ENCODE measurements at regions not wholly inside any gene's neighbourhood (a gene's known extent, or its start where the extent isn't known, plus 50 kb on each side); places are given as distances from the start of the nearest gene placed in this dataset.

- DNase-seq = no peak
- Histone ChIP-seq H3K36me3 (no peaks in the 10 kb centered on the region), H3K4me3 (no peak overlapping the region), H3K9me3 (no peaks in the 10 kb centered on the region), H3K4me1 (no peaks in the 10 kb centered on the region), H3K27me3 (no peaks in the 10 kb centered on the region), H3K27ac (no peak overlapping the region)
- intact Hi-C loops (cut with DNase I; ENCODE audit: low total_unique reads) = no loop called here
- TF ChIP-seq CTCF (IDR thresholded peaks at IDR 0.05) (no peak), POLR2A (IDR thresholded peaks at IDR 0.05) (no peak)
These were observed 99.2 kb upstream of the COG2 start for GRCh38 chr1:230543085-230543484.

GRCh38 chr1:230542681-230543080 lies 99.6 kb upstream of the COG2 start:
- intact Hi-C loops (cut with DNase I; ENCODE audit: low total_unique reads) = no loop called here
- no peak overlapping the region for H3K4me3 ChIP-seq
- DNase-seq = no peak
- no peaks in the 10 kb centered on the region for H3K36me3 ChIP-seq
- no peak for TF ChIP-seq POLR2A (IDR thresholded peaks at IDR 0.05)
- TF ChIP-seq CTCF (IDR thresholded peaks at IDR 0.05) = no peak
- no peaks in the 10 kb centered on the region for H3K9me3 ChIP-seq
- no peak overlapping the region for H3K27ac ChIP-seq
- H3K4me1 ChIP-seq = no peaks in the 10 kb centered on the region
- H3K27me3 ChIP-seq = no peaks in the 10 kb centered on the region

- Histone ChIP-seq H3K9me3 (no peaks in the 10 kb centered on the region), H3K4me1 (no peaks in the 10 kb centered on the region), H3K36me3 (no peaks in the 10 kb centered on the region), H3K27ac (no peak overlapping the region), H3K4me3 (no peak overlapping the region), H3K27me3 (no peaks in the 10 kb centered on the region)
- DNase-seq = no peak
- intact Hi-C loops (cut with DNase I; ENCODE audit: low total_unique reads) = no loop called here
- TF ChIP-seq POLR2A (IDR thresholded peaks at IDR 0.05) = no peak
- TF ChIP-seq CTCF (IDR thresholded peaks at IDR 0.05) = no peak
These were observed 100.2 kb upstream of the COG2 start for GRCh38 chr1:230542054-230542453.

GRCh38 chr1:230541306-230541705 lies 101.0 kb upstream of the COG2 start:
- Histone ChIP-seq H3K9me3 (no peaks in the 10 kb centered on the region), H3K36me3 (no peaks in the 10 kb centered on the region), H3K4me3 (no peak overlapping the region), H3K4me1 (no peaks in the 10 kb centered on the region), H3K27me3 (no peaks in the 10 kb centered on the region), H3K27ac (no peak overlapping the region)
- no peak for TF ChIP-seq CTCF (IDR thresholded peaks at IDR 0.05)
- no peak for TF ChIP-seq POLR2A (IDR thresholded peaks at IDR 0.05)
- intact Hi-C loops (cut with DNase I; ENCODE audit: low total_unique reads) = no loop called here
- DNase-seq = no peak

GRCh38 chr1:230540421-230541155 lies 101.7 kb upstream of the COG2 start:
- H3K36me3 ChIP-seq = no peaks in the 10 kb centered on the region
- no peak overlapping the region for H3K4me3 ChIP-seq

More at GRCh38 chr1:230540421-230541155, 101.7 kb upstream of the COG2 start:
- intact Hi-C loops (cut with DNase I; ENCODE audit: low total_unique reads) = no loop called here
- H3K27me3 ChIP-seq = no peaks in the 10 kb centered on the region
- H3K9me3 ChIP-seq = no peaks in the 10 kb centered on the region
- TF ChIP-seq CTCF (IDR thresholded peaks at IDR 0.05) (no peak), POLR2A (IDR thresholded peaks at IDR 0.05) (no peak)
- no peaks in the 10 kb centered on the region for H3K4me1 ChIP-seq
- H3K27ac ChIP-seq = no peak overlapping the region
- DNase-seq = no peak
